ENCODE measurements at regions not wholly inside any gene's neighbourhood (a gene's known extent, or its start where the extent isn't known, plus 50 kb on each side); places are given as distances from the start of the nearest gene placed in this dataset.

GRCh38 chr18:70688286-70688685, 399.4 kb downstream of the SOCS6 start:
- no peak for TF ChIP-seq CTCF (IDR thresholded peaks at IDR 0.05)

- no peak for TF ChIP-seq CTCF (IDR thresholded peaks at IDR 0.05)
These were observed 396.0 kb downstream of the SOCS6 start for GRCh38 chr18:70684821-70685220.

GRCh38 chr18:70683263-70683662, 394.4 kb downstream of the SOCS6 start:
- no peak for TF ChIP-seq CTCF (IDR thresholded peaks at IDR 0.05)

GRCh38 chr18:70674896-70675295, 386.1 kb downstream of the SOCS6 start:
- no peak for TF ChIP-seq CTCF (IDR thresholded peaks at IDR 0.05)

GRCh38 chr18:70673831-70674230, 385.0 kb downstream of the SOCS6 start:
- TF ChIP-seq CTCF (IDR thresholded peaks at IDR 0.05): no peak

- no peak for TF ChIP-seq CTCF (IDR thresholded peaks at IDR 0.05)
These were observed 383.7 kb downstream of the SOCS6 start for GRCh38 chr18:70672581-70672980.

- no peak for TF ChIP-seq CTCF (IDR thresholded peaks at IDR 0.05)
These were observed 383.2 kb downstream of the SOCS6 start for GRCh38 chr18:70671889-70672565.

- TF ChIP-seq CTCF (IDR thresholded peaks at IDR 0.05): no peak
These were observed 378.1 kb downstream of the SOCS6 start for GRCh38 chr18:70666936-70667335.
